Loucy (cell line): ENCODE measurements at regions not wholly inside any gene's neighbourhood (a gene's known extent, or its start where the extent isn't known, plus 50 kb on each side); places are given as distances from the start of the nearest gene placed in this dataset.

Experiments
- CTCF ChIP-seq: fragments of 200-600 bp; sonication (generic); conservative IDR thresholded peaks from 2 replicates; pipeline ENCODE4 v1.5.1; 2014; ENCODE audit warnings: mild to moderate bottlenecking, antibody characterized with exemption, low read length
- EZH2phosphoT487 ChIP-seq: fragments of 200-600 bp; IDR thresholded peaks from 2 replicates; pipeline ENCODE4 v1.6.1; 2018; ENCODE audit warnings: antibody characterized with exemption, mild to moderate bottlenecking, moderate library complexity, borderline replicate concordance

GRCh38 chr14:97850466-97850865 is 1053.3 kb downstream of the VRK1 start:
- no peak for TF ChIP-seq CTCF
- TF ChIP-seq EZH2phosphoT487: no peak
